Testis (tissue), 2 donors: ENCODE measurements at regions not wholly inside any gene's neighbourhood (a gene's known extent, or its start where the extent isn't known, plus 50 kb on each side); places are given as distances from the start of the nearest gene placed in this dataset.

Experiments used
- DNase-seq: peaks from one replicate; pipeline ENCODE4 v3.0.0-alpha.2; 2019
- H3K27ac ChIP-seq, 2 donors: fragments of 200-600 bp; sonication (generic); one replicate each; pipeline ENCODE4 v1.5.1; 2019
- H3K27me3 ChIP-seq: fragments of 200-600 bp; sonication (generic); one replicate; pipeline ENCODE4 v1.5.1; 2019
- H3K36me3 ChIP-seq: fragments of 200-600 bp; sonication (generic); one replicate; pipeline ENCODE4 v1.5.1; 2017; ENCODE audit warnings: low read depth; ENCODE audit errors: missing control alignments
- H3K4me1 ChIP-seq: fragments of 200-600 bp; sonication (generic); one replicate; pipeline ENCODE4 v1.5.1; 2019
- H3K4me3 ChIP-seq, 2 donors: fragments of 200-600 bp; sonication (generic); one replicate each; pipeline ENCODE4 v1.5.1; 2017 to 2019
- H3K9me3 ChIP-seq: fragments of 200-600 bp; sonication (generic); one replicate; pipeline ENCODE4 v1.5.1; 2017
- CTCF ChIP-seq, 3 experiments: fragments of 450-650 bp in 2 of 3; fragments of 200-600 bp in 1 of 3; sonication (generic) in 1 of 3; IDR thresholded peaks; one replicate each; pipeline ENCODE4 v1.5.1; 2016 to 2019; ENCODE audit warnings: antibody characterized with exemption in 3 of 3, mild to moderate bottlenecking in 2 of 3, moderate library complexity in 1 of 3
- POLR2A ChIP-seq: fragments of 450-650 bp; IDR thresholded peaks from one replicate; pipeline ENCODE4 v1.6.1; 2017; ENCODE audit warnings: antibody characterized with exemption, mild to moderate bottlenecking, moderate library complexity
- WGBS, 2 donors: methylation state at CpG; one replicate each; pipeline ENCODE4 v1.1.5; 2018; 5-methylcytosine and 5-hydroxymethylcytosine counted together
- intact Hi-C: fragments of 100-400 bp; cut with DNase I; formaldehyde crosslinking; loops from one replicate; pipeline ENCODE4 v1.15.1; 2023; ENCODE audit warnings: low total_unique reads

DNA sequence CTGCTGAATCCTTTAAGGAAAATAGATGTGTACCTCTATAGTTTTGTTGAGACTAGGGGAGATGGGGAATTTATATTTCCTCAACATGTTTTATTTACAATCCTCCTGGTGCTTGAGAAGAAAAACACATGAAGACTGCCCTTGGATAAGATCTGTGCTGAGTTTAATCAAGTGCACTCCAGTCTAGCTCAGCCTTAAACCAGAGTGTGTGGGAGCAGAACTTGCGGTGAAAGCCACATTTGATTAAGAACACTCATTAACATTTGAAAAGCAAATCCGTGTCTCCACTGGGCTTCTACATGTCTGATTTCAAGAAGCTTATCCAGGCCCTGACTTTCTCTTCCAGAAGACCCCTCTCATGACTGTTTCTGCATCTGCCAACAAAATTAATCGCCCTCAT, 84.8 kb upstream of the ITGA6 start:
- no peak overlapping the region for H3K4me3 ChIP-seq
- peak overlapping the region; percentile 35 to 81 for H3K27ac ChIP-seq
- TF ChIP-seq POLR2A (no peak), CTCF (IDR thresholded peaks at IDR 0.05) (no peak)
- intact Hi-C loops = no loop called here
- no peaks in the 10 kb centered on the region for H3K36me3 ChIP-seq
- WGBS, 2 donors = 54% methylated on average over 3 of the region's 3 CpGs
- no peaks in the 10 kb centered on the region for H3K9me3 ChIP-seq
- H3K27me3 ChIP-seq = no peaks in the 10 kb centered on the region
- peaks cover 38% of the 10 kb centered on the region for H3K4me1 ChIP-seq
- no peak for DNase-seq

- TF ChIP-seq CTCF (IDR thresholded peaks at IDR 0.05) (no peak), POLR2A (no peak)
- H3K4me1 ChIP-seq = peaks cover 38% of the 10 kb centered on the region
- intact Hi-C loops = no loop called here
- H3K27ac ChIP-seq = peak overlapping the region in 1 of 2 donors; percentile 81
- 98% methylated on average over 2 of the region's 2 CpGs for WGBS, 2 donors
- no peaks in the 10 kb centered on the region for H3K36me3 ChIP-seq
- H3K4me3 ChIP-seq = no peak overlapping the region
- H3K27me3 ChIP-seq = no peaks in the 10 kb centered on the region
- DNase-seq = no peak
- no peaks in the 10 kb centered on the region for H3K9me3 ChIP-seq
Observed at GRCh38 chr2:172344159-172344558, 83.2 kb upstream of the ITGA6 start.

- Histone ChIP-seq H3K27ac (no peak overlapping the region), H3K4me3 (no peak overlapping the region), H3K27me3 (no peaks in the 10 kb centered on the region), H3K4me1 (peaks cover 23% of the 10 kb centered on the region), H3K36me3 (no peaks in the 10 kb centered on the region), H3K9me3 (no peaks in the 10 kb centered on the region)
- DNase-seq = no peak
- intact Hi-C loops = no loop called here
- no peak for TF ChIP-seq CTCF (IDR thresholded peaks at IDR 0.05)
- no peak for TF ChIP-seq POLR2A
- 86 to 98% methylated on average over 1 of the region's 1 CpG for WGBS, 2 donors
Observed at GRCh38 chr2:172345956-172346555, 81.3 kb upstream of the ITGA6 start.

- DNase-seq = no peak
- no peaks in the 10 kb centered on the region for H3K36me3 ChIP-seq
- no peaks in the 10 kb centered on the region for H3K27me3 ChIP-seq
- WGBS, 2 donors = 70 to 83% methylated on average over 4 of the region's 4 CpGs
- peaks cover 6% of the 10 kb centered on the region for H3K4me1 ChIP-seq
- intact Hi-C loops = no loop called here
- no peak for TF ChIP-seq POLR2A
- TF ChIP-seq CTCF (IDR thresholded peaks at IDR 0.05) = no peak
- H3K27ac ChIP-seq = no peak overlapping the region
- H3K9me3 ChIP-seq = no peaks in the 10 kb centered on the region
- H3K4me3 ChIP-seq = no peak overlapping the region
Observed at GRCh38 chr2:172348555-172349288, 78.7 kb upstream of the ITGA6 start.
